T-helper 2 cell (primary cell): ENCODE measurements at regions not wholly inside any gene's neighbourhood (a gene's known extent, or its start where the extent isn't known, plus 50 kb on each side); places are given as distances from the start of the nearest gene placed in this dataset.
A peak's percentile ranks its signal among the peaks of the same experiment; 100 is the strongest.

Source experiments
- DNase-seq, 5 experiments: peaks; one replicate each; pipeline versions ENCODE4 v3.0.0 to v3.0.0-alpha.2; 2012 to 2022

GRCh38 chr6:20028143-20028542 is 184.1 kb downstream of the MBOAT1 start:
- no peak for DNase-seq

- no peak for DNase-seq
Observed at GRCh38 chr6:20028562-20028961, 183.7 kb downstream of the MBOAT1 start.

- DNase-seq: no peak
Observed at GRCh38 chr6:20029979-20030378, 182.3 kb downstream of the MBOAT1 start.

DNA sequence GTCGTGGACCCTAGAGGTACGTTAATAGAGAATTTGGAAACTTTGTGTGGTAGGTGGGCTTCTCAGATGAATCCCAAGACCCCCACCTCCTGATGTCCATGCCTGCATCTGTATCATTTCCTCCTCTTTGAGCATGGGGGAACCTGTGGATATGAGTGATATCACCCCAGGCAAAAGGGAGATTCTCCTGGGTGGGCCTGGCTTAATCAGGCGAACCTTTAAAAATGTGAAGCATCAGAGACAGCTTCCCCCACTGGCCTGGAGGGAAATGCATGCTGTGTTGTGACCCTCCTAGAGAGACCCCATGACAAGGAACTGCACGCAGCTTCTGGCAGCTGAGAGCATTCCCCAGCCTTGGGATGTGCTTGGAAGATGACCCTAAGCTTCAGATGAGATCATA is 180.9 kb downstream of the MBOAT1 start:
- no peak for DNase-seq

- no peak for DNase-seq
Observed at GRCh38 chr6:20033697-20034407, 178.4 kb downstream of the MBOAT1 start.

GRCh38 chr6:20034408-20034769 is 177.9 kb downstream of the MBOAT1 start:
- DNase-seq: no peak

DNA sequence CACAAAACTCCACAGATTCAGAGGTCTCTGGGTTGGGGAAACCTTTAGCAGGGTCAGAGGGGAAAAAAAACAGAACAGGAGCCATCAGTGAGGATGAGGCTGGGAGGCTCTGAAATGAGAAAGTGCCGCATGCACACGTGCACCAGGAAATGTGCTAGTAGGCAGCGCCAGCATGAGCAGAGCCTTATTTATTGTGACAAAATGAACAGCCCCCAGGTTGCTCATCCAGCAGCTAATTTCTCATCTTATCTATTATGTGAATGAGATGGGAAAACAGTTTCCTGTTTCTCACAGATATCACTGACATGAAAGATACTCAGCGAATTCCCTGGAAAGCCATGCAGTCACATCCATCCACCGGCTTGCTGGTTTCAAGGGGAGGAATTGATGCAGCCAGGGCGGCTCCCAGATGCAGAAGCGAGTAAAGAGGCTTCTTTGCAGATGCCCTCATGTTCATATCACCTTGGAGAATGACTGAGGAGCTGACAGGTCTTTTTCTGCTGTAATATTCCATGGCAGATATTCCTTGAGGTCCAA is 176.1 kb downstream of the MBOAT1 start:
- no peak for DNase-seq

DNA sequence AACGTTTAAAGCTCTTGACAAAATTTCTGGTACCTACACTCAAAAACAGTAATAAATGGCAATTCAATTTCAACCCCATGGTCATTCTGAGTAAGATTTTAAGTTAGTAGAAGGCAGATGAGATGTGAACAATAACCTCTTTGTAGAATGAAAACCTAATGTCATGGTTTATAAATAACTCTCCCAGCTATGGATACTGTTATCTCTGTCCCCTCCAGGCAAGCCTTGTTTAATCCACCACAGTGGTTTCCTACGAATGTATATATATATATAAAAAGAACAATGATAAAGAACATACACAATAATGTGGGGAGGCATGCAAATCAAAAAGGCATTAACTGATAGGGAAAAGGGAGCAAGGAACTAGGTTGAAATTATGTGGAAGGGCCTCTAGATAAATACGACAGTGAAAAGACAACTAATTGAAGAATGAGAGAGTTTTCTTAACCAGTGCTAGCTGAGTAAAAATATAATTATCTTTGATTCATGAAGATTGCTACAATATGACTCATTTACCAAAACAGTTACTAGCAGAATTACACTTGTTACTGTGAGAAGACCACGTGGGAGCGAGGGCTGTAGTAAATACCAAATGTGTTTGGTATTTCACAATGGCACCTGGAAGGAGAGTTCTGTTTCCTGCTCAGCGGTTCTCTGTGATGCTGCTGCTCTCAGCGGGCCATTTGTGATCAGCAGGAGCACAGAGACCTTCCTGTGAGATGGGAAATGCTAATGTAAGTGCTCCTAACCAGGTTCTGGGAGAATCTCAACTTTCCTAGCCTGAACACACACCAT is 173.7 kb downstream of the MBOAT1 start:
- peak in 1 of 5 experiments; percentile 41 for DNase-seq

GRCh38 chr6:20044883-20045282 is 167.4 kb downstream of the MBOAT1 start:
- DNase-seq: no peak
